WI38 (cell line): ENCODE measurements at regions not wholly inside any gene's neighbourhood (a gene's known extent, or its start where the extent isn't known, plus 50 kb on each side); places are given as distances from the start of the nearest gene placed in this dataset.

Source experiments
- H3K4me3 ChIP-seq: 2 replicates; pipeline ENCODE4 v1.5.1; 2011; ENCODE audit warnings: low read depth, mild to moderate bottlenecking, control low read depth, low read length
- TF ChIP-seq, protein P1 (sequence below): IDR thresholded peaks from 2 replicates; pipeline ENCODE4 v1.5.1; 2012; ENCODE audit warnings: low read depth, mild to moderate bottlenecking, control low read depth, low read length

DNA sequence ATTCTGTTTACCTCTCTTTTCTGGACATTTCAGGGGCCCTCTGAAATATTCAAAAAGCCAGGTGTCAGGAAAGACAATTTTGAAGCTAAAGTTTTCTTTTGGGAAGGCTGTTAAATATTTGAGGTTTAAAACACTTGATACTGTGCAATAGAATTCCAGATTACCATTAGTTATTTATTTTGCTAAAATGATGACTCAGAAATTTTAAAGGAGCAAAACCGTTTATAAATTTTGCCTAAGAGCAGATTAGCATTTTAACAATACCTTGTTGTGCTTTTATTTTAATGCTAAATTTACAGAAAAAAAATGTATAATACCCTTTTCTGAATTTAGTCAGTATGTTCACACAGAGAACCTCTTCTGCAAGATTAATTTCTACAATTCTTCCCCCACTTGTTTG lies 1159.9 kb downstream of the DSC3 start:
- TF ChIP-seq, protein P1, sequence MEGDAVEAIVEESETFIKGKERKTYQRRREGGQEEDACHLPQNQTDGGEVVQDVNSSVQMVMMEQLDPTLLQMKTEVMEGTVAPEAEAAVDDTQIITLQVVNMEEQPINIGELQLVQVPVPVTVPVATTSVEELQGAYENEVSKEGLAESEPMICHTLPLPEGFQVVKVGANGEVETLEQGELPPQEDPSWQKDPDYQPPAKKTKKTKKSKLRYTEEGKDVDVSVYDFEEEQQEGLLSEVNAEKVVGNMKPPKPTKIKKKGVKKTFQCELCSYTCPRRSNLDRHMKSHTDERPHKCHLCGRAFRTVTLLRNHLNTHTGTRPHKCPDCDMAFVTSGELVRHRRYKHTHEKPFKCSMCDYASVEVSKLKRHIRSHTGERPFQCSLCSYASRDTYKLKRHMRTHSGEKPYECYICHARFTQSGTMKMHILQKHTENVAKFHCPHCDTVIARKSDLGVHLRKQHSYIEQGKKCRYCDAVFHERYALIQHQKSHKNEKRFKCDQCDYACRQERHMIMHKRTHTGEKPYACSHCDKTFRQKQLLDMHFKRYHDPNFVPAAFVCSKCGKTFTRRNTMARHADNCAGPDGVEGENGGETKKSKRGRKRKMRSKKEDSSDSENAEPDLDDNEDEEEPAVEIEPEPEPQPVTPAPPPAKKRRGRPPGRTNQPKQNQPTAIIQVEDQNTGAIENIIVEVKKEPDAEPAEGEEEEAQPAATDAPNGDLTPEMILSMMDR: no peak

DNA sequence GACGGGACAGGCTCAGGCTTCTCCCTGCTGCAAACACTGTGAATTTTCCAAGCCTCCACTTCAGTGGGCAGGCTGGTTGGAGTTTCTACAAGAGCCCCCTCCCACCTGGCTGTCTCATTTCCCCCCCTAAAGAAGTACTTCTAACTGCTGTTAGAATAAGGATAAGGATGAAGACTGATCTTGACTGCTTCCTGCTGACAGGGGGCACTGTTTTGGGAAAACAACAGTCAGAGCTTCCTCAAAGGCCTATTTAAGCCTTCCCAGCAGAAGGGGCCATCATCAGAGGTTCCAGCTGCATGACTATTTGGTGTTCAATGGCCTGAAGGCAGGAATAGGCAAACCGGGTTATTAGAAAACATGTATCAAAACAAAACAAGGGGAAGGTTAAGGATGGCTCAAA lies 1162.8 kb downstream of the DSC3 start:
- TF ChIP-seq, protein P1: no peak

More for the DNA sequence above, 1159.9 kb downstream of the DSC3 start:
- no peak overlapping the region for H3K4me3 ChIP-seq

DNA sequence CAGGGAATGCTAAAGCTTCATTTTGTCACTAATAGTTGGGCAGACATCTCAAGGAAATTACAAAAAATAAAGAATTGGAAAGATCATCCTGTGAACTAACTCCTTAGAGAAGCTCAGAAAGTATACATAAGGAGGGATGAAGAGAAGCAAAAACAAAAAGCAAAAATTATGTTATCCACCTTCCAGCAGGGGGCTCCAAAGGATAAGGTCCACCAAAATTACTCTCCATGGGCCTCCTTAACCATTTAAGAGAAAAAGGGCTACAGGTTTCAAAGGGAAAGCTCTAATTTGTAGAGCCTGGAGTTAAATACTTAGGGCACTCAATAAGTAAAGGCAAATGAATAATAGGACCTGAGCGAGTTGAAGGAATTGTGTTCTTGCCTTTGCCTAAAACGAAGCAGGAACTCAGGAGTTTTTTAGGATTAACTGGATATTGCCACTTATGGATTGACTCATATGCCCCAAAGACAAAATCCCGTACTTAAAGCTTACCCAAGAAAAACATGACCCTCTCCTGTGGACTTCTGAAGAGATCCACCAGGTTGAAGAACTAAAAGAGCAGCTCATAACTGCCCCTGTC lies 1167.9 kb downstream of the DSC3 start:
- TF ChIP-seq, protein P1: no peak
- no peak overlapping the region for H3K4me3 ChIP-seq

More for the DNA sequence above, 1162.8 kb downstream of the DSC3 start:
- no peak overlapping the region for H3K4me3 ChIP-seq

DNA sequence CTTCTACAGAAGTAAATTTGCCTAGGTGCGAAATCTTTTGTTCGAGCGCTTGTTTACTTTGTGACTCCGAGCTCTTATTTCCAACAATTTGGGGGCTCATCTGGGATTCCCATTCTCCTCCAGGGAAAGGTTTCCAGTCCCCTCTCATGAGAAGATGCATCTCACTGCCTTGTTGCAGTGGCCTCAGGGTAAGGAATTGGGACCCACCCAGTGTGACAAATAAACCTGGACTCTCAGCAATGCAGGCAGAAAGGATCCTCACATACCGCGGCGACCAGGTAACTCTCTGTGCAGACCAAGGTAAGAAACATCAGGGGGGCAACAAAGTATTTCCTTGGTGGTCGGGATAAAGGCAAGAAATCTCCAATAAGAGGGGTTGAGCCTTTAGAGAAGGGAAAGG lies 1169.3 kb downstream of the DSC3 start:
- TF ChIP-seq, protein P1: no peak
- H3K4me3 ChIP-seq: no peak overlapping the region

DNA sequence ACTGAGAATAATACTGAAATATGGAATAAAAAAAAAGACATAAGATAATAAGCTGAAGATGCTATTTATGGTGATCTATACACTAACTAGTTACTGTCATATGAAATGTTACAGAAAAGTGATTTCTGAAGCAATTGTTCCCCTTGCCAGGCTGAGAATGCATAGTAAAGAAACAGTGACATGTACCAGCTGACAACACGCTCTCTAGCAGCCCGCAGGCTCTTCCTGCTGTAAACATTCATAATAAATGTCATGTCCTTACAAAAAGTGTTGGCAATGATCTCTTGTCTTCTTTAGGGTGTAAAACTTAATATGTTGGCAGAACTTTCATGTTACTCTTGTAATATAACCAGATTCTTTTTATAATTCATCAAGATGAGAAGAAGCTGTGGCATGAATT lies 1171.3 kb downstream of the DSC3 start:
- no peak overlapping the region for H3K4me3 ChIP-seq
- TF ChIP-seq, protein P1: no peak

DNA sequence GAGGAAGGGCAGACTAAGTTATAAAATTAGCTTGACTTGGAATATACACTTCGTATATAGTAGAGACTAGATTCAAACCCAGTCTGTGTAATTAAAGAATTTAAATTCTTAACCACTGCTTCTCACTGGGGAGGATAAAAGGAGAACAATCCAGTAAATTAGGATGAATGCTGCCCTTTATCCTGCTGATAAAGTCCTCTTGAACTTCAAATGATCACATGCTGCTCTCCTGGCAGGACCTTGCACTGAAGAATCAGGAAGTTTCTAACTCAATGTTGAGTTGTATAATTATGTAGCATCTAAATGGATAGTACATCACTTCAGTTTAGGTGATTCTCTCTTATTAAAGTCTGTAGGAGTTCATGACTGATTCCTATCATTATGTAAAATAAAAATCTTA lies 1179.7 kb downstream of the DSC3 start:
- H3K4me3 ChIP-seq: no peak overlapping the region
- TF ChIP-seq, protein P1: no peak

DNA sequence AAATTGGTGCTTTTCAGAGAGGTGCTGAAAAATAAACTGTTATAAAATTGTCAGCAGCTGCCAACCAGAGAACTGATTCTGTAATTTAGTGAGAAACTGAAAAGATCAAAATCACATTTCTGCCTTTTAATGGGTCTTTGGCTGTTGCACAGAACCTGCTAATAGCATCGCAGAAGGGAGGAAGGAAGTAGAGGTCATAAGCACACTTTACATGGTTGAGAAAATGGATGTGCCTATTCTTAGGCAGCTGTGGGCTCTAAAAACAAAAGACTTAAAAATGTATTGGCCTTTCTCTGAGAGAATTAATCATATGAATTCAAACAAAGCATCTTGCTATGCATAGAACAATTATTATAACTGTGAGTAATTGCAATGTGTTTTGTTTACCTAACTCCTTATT lies 1186.9 kb downstream of the DSC3 start:
- TF ChIP-seq, protein P1: no peak
- no peak overlapping the region for H3K4me3 ChIP-seq
